GM18511 (cell line): ENCODE measurements at regions not wholly inside any gene's neighbourhood (a gene's known extent, or its start where the extent isn't known, plus 50 kb on each side); places are given as distances from the start of the nearest gene placed in this dataset.
"Not testable (repeated sequence)": the region's sequence is repeated elsewhere in the genome, so short reads cannot be mapped to it uniquely, and the experiment has no call there.

Source experiments
- ATAC-seq: cut with Tn5 transposase; IDR thresholded peaks from one replicate; pipeline ENCODE4 v1.9.1; 2021; ENCODE audit warnings: mild to moderate bottlenecking, moderate library complexity; ENCODE audit not compliant: unreplicated experiment

DNA sequence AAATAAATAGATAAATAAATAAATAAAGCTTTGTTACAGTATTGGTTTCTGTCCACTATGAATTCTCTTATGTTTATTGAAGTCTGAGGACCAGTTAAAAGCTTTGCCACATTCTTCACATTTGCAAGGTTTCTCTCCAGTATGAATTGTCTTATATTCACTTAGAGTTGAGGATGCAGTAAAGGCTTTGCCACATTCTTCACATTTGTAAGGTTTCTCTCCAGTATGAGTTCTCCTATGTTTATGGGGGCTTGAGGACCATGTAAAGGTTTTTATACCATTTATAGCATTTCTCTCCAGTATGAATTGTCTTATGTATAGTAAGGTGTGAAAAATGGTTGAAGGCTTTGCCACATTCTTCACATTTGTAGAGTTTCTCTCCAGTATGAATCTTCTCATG, 168.3 kb downstream of the ZNF737 start:
- ATAC-seq = no peak

DNA sequence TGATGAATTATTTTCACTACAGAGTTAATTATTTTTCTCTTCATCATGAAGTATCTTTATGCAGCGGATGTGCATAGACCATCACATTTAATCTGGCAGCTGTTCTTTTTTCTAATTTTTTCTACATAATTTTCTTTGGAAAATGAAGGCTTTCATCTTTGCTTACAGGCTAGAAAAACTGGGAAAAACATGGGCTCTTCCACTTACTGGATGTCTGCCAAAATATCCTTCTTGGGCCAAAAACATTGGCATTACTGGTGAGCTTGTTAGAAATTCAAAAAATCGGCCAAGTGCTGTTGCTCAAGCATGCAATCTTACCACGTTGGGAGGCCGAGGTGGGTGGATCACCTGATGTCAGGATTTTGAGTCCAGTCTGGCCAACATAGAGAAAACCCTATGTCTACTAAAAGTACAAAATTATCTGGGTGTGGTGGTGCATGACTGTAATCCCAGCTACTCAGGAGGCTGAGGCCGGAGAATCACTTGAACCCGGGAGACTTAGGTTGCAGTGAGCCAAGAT, 176.8 kb downstream of the ZNF737 start:
- no peak for ATAC-seq

DNA sequence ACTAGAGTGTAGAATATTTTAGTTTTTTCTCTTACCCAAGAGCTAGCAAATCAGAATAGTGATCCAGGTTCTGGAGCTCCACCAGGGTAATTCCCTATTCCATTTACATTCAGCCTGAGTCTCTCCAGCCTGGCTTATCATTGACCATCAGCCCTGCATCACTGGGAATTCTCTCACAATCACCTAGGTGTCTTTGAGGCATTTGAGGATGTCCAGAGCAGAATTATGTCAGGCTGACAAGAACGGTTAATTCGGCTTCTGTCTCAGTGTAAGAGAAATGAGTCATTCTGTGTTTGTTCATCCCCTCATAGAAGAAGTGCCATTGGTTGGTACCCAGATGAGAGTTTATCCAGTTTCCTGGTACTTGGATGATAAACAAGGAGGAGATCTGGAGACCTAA, 180.5 kb downstream of the ZNF737 start:
- no peak for ATAC-seq

DNA sequence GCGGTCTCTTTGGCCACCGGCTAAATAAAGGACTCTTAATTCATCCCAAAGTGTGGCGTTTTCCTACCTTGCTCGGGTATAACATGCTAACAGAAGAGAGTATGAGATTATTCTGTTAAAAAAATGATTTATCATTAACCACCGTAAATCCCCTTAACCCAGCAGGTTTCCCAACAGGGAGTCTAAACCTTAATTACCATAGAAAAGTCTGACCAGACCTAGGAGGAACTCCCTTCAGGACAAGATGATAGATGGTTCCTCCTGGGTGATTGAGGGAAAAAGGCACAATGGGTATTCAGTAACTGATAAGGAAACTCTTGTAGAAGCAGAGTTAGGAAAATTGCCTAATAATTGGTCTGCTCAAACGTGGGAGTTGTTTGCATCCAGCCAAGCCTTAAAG, 193.7 kb downstream of the ZNF737 start:
- no peak for ATAC-seq

DNA sequence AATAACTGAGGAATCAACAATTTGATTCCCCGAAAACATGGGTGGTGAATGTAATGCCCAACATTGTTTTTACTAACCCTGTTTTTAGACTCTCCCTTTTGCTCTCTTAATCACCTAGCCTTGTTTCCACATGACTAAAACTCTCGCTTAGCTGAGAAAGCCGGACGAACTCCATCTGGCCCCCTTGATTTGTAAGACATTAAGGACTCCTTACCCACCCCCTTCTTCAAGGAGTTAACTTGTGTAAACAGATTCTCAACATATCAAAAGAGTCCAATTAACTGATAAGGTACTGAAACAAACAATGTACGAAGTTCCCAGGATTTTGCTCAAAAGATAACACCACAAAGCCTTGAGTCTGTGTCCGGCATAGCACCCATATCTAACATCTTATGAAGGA, 194.3 kb downstream of the ZNF737 start:
- ATAC-seq = not testable (repeated sequence)

DNA sequence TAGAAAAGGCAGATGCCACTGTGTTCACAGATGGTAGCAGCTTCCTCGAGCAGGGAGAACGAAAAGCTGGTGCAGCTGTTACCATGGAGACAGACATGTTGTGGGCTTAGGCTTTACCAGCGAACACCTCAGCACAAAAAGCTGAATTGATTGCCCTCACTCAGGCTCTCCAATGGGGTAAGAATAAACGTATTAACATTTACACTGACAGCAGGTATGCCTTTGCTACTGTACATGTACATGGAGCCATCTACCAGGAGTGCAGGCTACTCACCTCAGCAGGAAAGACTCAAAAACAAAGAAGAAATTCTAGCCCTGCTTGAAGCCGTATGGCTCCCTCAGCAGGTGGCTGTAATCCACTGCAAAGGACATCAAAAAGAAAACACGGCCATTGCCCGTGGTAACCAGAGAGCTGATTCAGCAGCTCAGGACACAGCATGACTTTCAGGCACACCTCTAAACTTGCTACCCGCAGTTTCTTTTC, 197.7 kb downstream of the ZNF737 start:
- ATAC-seq = no peak

DNA sequence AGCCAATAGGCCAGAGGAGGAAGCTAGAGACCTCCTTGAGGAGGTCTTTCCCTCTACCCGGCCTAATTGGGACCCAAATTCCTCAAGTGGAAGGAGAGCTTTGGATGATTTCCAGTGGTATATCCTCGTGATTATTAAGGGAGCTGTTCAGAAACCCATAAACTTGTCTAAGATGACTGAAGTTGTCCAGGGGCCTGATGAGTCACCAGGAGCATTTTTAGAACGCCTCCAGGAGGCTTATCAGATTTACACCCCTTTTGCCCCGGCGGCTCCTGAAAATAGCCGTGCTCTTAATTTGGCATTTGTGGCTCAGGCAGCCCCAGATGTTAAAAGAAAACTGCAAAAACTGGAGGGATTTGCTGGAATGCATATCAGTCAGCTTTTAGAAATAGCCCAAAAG, 198.1 kb downstream of the ZNF486 start:
- no peak for ATAC-seq

DNA sequence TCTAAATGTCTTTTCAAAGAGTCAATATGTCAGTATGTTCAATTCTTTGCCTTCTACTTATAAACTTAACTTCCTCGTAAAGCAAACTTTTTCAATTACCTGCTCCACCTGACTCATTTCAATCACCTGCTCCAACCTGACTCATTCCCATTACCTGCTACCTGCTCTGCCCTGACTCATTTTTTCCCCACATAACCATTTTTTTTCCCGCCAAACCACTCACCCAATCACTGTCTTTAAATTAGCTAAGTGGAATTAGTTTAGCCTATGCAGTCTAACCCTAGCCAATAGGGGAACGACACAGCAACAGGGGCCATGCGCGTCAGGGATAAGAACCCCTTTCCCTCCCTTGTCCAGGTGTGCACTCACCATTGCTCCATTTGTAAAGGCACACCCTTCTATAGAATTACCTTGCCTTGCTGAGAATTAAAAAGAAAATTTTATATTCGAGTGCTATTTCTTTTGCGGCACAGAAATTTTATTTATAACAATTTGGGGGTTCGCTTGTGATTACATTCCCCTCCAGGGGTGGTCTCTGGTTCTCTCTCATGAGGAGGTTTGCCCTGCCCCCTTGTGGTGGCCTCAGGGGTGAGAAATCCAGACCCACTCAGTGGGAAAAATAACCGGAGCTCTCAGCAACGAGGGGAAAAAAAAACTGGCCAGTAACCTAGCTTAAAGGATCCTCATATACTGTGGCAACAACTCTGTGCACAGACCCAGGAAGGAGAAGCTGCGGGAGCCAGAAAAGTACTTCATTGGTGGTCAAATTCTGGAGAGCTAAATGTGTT, 193.1 kb downstream of the ZNF486 start:
- no peak for ATAC-seq

DNA sequence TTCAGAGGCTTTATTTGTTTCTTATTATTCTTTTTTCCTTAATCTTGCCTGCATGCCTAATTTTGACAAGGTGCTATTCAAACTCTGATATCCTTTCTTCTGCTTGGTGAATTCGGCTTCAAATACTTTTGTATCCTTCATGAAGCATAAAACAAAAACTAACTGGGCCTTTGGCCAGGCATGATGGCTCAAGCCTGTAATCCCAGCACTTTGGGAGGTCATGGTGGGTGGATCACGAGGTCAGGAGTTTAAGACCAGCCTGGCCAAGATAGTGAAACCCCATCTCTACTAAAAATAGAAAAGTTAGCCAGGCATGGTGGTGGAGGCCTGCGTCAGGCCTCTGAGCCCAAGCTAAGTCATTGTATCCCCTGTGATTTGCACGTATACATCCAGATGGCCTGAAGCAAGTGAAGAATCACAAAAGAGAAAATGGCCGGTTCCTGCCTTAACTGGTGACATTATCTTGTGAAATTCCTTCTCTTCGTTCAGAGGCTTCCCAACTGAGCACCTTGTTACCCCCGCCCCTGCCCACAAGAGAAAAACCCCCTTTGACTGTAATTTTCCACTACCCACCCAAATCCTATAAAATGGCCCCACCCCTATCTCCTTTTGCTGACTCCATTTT, 191.9 kb downstream of the ZNF486 start:
- not testable (repeated sequence) for ATAC-seq

DNA sequence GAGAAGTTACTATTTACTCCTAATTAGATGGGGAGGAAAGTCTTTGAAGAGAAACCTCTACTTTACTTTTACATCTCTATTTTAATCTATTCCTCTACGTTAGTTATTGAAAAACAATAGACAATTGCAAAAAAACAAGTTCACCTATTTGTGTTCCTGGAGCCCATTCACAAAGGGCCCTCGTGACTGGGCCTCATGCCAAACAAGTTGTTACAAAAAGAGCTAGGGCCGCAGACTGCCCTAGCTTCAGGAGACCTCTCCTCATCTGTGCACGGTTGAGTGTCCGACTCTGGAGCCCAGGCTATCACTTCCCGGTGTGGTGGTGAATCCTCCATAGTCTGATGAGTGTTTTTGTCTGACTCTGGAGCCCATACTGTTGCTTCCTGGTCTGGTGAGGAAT, 190.9 kb downstream of the ZNF486 start:
- no peak for ATAC-seq

DNA sequence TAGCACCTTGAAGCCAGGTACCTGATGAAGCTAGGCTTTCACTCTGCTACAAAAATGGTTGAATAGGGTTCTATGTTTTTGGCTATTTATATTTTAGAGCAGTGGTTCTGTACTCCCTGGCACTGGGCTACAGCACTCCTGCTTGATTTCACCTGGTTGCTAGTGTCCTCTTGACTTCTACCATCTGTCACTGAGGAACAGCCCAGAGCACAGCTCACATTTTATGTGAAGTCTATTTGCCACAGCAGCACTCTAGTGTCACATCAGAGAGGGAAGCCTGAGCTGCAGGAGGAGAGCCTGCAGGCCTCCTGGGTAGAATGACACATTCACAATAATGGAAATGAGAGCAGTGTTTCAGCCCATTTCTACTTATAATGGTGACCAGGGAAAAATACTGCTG, 184.2 kb downstream of the ZNF486 start:
- ATAC-seq = no peak

DNA sequence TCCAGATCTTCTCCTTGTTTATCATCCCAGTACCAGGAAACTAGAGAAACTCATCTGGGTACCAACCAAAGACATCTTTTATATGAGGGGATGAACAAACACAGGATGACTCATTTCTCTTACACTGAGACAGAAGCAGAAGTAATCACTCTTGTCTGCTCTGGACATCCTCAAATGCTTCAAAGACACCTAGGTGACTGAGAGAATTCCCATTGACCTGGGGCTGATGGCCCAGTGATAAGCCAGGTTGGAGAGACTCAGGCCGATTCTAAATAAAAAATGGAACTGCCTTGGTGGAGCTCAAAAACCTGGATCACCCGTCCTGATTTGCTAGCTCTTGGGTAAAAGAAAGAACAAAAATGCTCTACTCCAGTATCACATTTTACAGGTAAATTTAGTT, 182.2 kb downstream of the ZNF486 start:
- no peak for ATAC-seq

DNA sequence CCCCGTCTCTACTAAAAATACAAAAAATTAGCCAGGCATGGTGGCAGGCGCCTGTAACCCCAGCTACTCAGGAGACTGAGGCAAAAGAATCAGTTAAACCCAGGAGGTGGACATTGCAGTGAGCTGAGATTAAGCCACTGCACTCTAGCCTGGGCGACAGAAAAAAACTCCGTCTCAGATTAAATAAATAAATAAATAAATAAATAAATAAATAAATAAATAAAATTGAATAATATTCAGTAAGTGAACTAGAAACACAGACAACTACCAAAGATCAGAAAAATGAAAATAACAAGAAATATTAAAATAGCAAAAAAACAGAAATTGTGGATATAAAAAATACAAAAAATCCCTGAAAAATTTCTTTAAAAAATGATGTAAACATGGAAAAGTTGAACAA, 172.4 kb downstream of the ZNF486 start:
- no peak for ATAC-seq

DNA sequence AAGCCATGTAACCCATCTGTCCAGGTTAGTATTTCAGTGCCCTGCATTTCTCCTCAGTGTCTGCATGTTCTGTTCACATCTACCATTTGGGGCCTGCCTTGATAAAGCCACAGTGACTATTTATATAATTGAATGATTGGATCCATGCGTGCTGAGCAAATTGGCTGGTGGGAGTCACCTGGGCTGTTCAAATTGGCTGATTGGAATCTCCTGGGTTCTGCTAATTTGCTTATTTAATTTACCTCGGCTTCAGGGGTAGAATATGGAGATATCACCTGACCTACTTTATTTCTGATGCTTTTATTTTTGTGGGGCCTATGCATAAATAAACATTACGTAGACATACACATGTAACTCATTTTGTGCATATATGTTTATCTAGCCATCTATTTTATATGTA, 167.7 kb downstream of the ZNF486 start:
- no peak for ATAC-seq

DNA sequence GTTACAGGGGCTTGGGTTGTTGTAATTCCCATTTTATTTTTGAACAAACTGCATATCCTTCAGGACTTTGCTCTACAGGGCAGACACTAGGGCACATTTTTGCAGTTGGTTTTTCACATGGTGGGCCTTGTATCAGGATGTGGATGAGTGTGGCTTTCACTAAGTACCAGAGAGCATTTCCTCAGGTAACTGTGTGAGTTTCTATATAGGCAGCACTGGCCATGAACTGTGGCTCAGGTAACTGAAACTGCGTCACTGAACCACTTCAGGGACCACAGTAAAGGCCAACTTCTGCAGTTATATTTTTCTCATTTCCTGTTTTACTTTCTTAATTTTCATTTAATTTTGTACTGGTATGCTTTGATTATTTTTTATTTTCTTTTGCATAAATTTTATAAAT, 166.5 kb downstream of the ZNF486 start:
- no peak for ATAC-seq

DNA sequence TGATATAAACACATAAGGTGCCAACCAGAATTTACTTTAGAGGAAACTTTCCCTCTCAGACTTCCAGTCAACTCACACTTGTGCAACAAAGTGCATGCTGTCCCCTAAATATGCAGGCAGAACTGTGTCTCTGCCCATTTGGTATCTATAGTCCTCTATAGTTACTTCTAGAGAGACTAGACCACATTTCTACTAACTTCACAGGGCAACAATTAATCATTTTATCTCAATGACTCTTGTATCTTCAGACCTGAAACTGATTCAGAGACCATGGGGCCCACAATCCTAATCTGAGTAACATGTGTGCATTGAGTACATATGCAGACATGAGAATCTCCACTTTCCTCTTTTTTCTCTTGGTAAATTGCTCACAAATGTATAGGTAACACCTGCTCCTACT, 158.1 kb downstream of the ZNF486 start:
- ATAC-seq = no peak

DNA sequence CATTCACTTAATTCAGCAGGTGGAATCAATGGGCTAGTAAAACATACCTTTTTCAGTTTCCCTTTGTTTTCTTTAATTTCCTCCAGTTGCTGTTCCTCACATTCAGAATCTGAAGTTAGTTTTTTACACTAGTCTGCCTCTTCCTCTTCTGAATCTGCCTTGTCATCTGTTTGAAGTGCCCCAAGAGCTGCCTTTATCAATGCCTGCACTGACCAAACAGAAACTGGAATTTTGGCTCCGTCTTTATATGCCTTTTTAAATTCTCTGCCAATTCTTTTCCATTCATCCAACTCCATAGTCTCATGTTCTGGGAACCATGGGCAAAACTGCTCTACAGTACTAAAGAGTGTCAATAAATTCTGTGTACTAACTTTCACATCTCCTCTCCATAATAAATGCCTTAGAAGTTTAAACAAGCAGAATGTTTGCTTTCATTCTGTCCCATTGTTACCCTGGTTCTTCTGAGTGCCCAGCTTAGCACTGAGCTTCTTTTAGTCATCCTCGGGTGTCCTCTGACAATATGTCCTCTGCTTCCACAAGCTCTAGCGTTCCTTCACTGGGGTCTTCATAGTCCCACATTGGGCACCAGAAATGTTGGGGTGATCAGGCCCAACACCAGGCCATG, 154.2 kb downstream of the ZNF486 start:
- no peak for ATAC-seq

DNA sequence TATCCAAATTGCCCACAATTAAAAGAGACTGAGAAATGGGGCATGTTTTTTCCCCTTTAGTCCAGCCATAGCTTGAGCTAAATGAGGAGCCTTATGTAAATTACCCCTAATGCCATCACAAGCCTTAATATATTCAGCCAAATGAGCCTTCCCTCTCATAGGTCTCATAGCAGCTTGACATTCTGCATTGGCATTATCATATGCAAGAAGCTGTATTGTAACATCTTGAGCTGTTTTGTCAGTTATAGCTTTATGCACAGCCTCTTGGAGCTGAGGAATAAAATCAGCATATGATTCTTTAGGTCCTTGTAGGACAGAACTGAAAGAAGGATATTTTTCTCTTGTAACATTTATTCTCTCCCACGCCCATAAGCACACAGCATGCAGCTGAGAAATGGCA, 153.2 kb downstream of the ZNF486 start:
- no peak for ATAC-seq

DNA sequence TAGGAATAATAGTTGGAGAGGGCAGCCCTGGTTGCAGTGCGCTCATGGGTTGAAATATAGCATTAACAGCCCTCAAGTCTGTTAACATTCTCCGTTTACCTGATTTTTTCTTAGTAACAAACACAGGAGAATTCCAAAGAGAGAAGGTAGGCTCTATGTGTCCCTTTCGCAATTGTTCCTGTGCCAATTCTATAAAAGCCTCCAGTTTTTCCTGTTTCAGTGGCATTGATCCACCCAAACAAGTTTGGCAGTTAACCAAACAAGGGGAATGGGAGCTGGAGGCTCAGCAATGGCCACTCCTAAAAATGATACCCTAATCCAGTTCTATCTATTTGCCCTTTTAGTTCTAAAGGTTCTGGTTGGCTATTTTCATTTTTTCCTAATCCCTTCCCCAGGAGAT, 151.6 kb downstream of the ZNF486 start:
- no peak for ATAC-seq

DNA sequence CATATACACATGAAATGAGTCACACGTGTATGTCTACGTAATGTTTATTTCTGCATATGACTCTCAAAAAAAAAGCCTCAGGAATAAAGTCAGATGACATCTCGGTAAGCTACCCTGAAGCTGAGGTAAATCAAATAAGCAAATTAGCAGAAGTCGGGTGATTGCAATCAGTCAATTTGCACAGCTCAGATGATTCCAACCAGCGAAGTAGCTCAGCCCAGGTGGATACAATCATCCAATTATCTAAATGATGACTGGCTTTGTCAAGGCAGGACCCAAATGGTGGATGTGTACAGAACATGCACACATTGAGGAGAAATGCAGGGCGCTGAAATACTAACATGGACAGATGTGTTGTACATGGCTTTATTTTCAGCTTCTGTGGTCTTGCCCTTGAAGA, 148.5 kb downstream of the ZNF486 start:
- no peak for ATAC-seq

DNA sequence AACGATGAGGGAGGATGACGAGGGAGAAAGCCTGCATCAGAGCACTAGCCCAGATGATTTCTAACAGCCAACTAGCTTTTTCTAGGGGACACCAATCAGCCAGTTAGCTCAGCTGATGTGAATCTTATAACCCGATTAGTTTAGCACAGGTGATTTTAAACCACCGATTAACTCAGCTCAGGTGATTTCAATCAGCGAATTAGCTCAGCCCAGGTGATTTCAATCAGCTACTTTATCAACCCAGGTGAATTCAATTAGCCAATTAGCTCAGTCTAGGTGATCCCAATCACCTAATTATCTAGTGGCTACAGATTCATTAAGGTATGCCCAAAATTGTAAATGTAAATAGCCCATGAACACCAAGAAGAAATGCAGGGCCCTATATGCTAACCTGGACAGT, 146.9 kb downstream of the ZNF486 start:
- ATAC-seq = no peak

DNA sequence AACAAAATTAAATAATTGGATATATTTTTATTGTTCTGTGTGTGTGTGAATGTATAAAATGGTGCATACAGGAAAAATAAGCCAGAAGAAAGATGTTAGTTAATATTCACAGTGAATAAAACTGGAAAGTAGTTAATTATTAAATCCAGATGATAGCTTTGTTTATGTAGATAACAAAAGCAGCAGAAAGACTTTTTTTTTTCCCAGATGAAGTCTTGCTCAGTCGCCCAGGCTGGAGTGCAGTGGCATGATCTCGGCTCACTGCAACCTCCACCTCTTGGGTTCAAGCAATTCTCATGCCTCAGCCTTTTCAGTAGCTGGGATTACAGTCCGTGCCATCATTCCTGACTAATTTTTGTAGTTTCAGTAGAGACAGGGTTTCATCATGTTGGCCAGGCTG, 140.1 kb downstream of the ZNF486 start:
- ATAC-seq = no peak
